Activated CD4-positive, alpha-beta T cell treated with anti-CD3 and anti-CD28 coated beads for 36 hours (primary cell): ENCODE measurements at regions not wholly inside any gene's neighbourhood (a gene's known extent, or its start where the extent isn't known, plus 50 kb on each side); places are given as distances from the start of the nearest gene placed in this dataset.

Experiments used
- ATAC-seq: fragments of 200-7000 bp; cut with Tn5 transposase; one replicate; pipeline ENCODE4 v1.10.0; 2021; ENCODE audit warnings: mild to moderate bottlenecking, moderate library complexity
- CTCF ChIA-PET: fragments of 350-600 bp; sonication (Branson Sonifier 250); formaldehyde crosslinking; loops from one replicate; lab custom pipeline; 2021; ENCODE audit warnings: antibody characterized with exemption; lab: Charles Lee
- POLR2A ChIA-PET: fragments of 350-600 bp; sonication (Branson Sonifier 250); formaldehyde crosslinking; loops from one replicate; lab custom pipeline; 2021; ENCODE audit warnings: antibody characterized with exemption, inconsistent platforms; lab: Charles Lee
- DNase-seq: peaks from one replicate; pipeline ENCODE4 v3.0.0-alpha.2; 2020
- H3K27ac Mint-ChIP-seq: one replicate; pipeline ENCODE4 v1.8.0; 2021; ENCODE audit warnings: mixed read lengths
- H3K27me3 Mint-ChIP-seq: one replicate; pipeline ENCODE4 v1.8.0; 2021; ENCODE audit warnings: mixed read lengths
- H3K36me3 Mint-ChIP-seq: one replicate; pipeline ENCODE4 v1.8.0; 2021; ENCODE audit warnings: low read depth, mixed read lengths
- H3K4me1 Mint-ChIP-seq: one replicate; pipeline ENCODE4 v1.8.0; 2021; ENCODE audit warnings: mixed read lengths
- H3K4me3 Mint-ChIP-seq: one replicate; pipeline ENCODE4 v1.8.0; 2021; ENCODE audit warnings: mild to moderate bottlenecking, moderate library complexity, mixed read lengths
- H3K9me3 Mint-ChIP-seq: one replicate; pipeline ENCODE4 v1.8.0; 2021; ENCODE audit warnings: low read depth, mixed read lengths
- intact Hi-C, 2 experiments: fragments of 100-400 bp; cut with DNase I in 1 of 2; cut with micrococcal nuclease in 1 of 2; formaldehyde crosslinking; loops; one replicate each; pipeline versions ENCODE4 v1.14.2 to v1.15.1; 2022 to 2024; cut with DNase I, micrococcal nuclease

DNA sequence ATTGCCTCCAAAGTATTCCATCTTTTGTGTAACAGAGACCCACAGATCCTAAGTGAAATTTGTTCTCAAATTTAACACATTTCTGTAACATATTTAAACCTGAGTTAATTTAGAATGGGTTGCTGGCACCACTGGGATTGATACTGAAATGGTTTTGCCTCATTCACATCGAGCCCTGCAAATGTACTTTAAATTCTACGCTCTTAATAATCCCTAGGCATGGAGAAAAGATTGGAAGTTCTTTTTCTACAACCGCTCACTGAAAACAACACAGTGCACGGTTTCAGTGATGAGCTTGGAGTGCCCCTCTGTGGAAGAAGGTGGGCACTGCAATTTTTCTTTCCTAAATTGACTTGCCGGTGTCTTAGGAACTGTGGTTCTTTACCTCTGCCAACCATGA is 109.9 kb upstream of the ATP11B start:
- peak; percentile 77 for ATAC-seq
- H3K4me1 Mint-ChIP-seq: peaks cover 9% of the 10 kb centered on the region
- intact Hi-C loops: loop anchor here (1.0 to 10.0 kb wide), 11 partner anchors 189 to 1473 kb away; no protein-coding TSS in a partner anchor
- H3K36me3 Mint-ChIP-seq: no peaks in the 10 kb centered on the region
- no peaks in the 10 kb centered on the region for H3K9me3 Mint-ChIP-seq
- no peak overlapping the region for H3K27ac Mint-ChIP-seq
- peak overlapping the region; percentile 52 for H3K4me3 Mint-ChIP-seq
- ChIA-PET CTCF (interaction anchor here (0.7 to 2.3 kb wide), 25 partner anchors 8 to 1357 kb away, joined by 3 to 13 read pairs (median 4); no protein-coding TSS in a partner anchor), POLR2A (no interaction called here)
- DNase-seq: peak; percentile 72
- H3K27me3 Mint-ChIP-seq: peaks cover 39% of the 10 kb centered on the region

- DNase-seq: no peak
- peak overlapping the region; percentile 52 for H3K4me3 Mint-ChIP-seq
- no peaks in the 10 kb centered on the region for H3K36me3 Mint-ChIP-seq
- H3K4me1 Mint-ChIP-seq: peaks cover 7% of the 10 kb centered on the region
- no peak for ATAC-seq
- no peak overlapping the region for H3K27ac Mint-ChIP-seq
- H3K9me3 Mint-ChIP-seq: no peaks in the 10 kb centered on the region
- H3K27me3 Mint-ChIP-seq: peaks cover 39% of the 10 kb centered on the region
- ChIA-PET POLR2A (no interaction called here), CTCF (interaction anchor here (0.6 to 2.3 kb wide), 25 partner anchors 9 to 1703 kb away, joined by 3 to 13 read pairs (median 4); no protein-coding TSS in a partner anchor)
- intact Hi-C loops: loop anchor here (1.0 to 10.0 kb wide), 11 partner anchors 189 to 1473 kb away; no protein-coding TSS in a partner anchor
Measured at GRCh38 chr3:182683858-182684257, 109.4 kb upstream of the ATP11B start.

DNA sequence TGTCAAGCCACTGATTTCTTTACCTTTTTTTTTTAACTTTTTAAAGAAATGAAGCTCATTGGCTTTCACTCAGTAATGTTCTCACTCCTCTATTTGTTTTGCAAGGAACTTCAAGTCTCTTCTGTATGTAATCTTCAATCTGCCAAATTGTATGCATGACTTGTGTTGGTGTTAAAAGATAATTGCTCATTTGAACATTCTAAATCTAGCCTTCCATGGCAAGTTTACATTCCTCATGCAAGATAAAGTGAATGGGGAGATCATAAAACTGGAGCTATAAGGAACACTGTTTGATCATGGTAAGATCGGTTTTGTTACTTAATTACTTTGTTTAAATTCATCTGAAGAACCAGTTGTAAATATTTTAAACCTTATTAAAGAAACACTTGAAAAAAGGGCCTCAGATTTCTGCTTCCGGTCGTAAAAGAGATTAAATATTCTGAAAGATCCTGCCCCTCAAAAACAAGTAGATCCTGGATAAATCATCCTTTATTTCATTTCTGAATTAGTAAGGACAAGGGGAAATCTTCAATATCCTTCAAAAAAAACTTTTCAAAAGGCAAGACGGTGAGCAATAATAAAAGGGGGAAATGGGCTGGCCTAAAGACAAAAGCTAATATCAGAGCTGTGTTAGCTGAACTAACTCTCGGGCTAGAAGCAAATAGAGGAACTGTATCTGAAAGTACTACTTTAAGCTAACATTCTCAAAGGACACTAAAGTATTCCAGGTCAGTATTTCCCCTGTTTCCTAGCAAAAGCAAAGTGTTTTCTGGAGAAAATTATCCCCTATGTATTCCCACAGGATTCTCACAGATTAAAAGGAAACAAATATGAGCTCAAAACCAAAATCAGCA is 107.0 kb upstream of the ATP11B start:
- ChIA-PET POLR2A (interaction anchor here (0.6 kb wide), 1 partner anchor 135 kb away, joined by 3 read pairs; no protein-coding TSS in a partner anchor), CTCF (interaction anchor here (0.6 to 1.5 kb wide), 7 partner anchors 9 to 980 kb away, joined by 3 read pairs; no protein-coding TSS in a partner anchor)
- Mint-ChIP-seq H3K4me3 (no peak overlapping the region), H3K27ac (no peak overlapping the region), H3K4me1 (peaks cover 7% of the 10 kb centered on the region), H3K27me3 (peaks cover 39% of the 10 kb centered on the region), H3K9me3 (no peaks in the 10 kb centered on the region), H3K36me3 (no peaks in the 10 kb centered on the region)
- no peak for ATAC-seq
- DNase-seq: no peak
- intact Hi-C loops: loop anchor here (10.0 kb wide), 5 partner anchors 191 to 1471 kb away; no protein-coding TSS in a partner anchor

- CTCF ChIA-PET: interaction anchor here (0.9 kb wide), 1 partner anchor 22 kb away, joined by 4 read pairs; no protein-coding TSS in a partner anchor
- Mint-ChIP-seq H3K4me3 (no peak overlapping the region), H3K36me3 (no peaks in the 10 kb centered on the region), H3K27ac (no peak overlapping the region), H3K4me1 (no peaks in the 10 kb centered on the region), H3K27me3 (peaks cover 21% of the 10 kb centered on the region), H3K9me3 (no peaks in the 10 kb centered on the region)
- no peak for DNase-seq
- intact Hi-C loops: no loop called here
- ATAC-seq: no peak
- POLR2A ChIA-PET: no interaction called here
Measured at GRCh38 chr3:182690172-182690571, 103.1 kb upstream of the ATP11B start.

DNA sequence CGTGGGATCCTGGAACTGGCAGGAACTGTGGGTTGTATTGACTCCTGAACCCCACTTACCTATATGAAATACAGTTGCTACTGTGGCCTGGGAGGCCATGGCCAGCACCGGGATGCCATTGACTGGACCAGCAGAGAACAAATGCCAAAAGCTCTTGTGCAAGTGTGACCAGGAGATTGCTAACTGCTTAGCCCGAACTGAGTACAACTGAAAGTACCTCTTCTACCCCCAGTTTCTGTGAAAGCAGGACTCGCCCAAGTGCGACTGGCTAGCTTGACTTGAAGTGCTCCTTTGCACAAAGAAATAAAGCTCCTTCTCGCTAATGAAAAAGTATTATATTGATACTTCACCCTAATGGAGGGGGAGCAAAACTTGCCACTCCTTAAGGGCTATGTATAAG is 101.3 kb upstream of the ATP11B start:
- no peak overlapping the region for H3K27ac Mint-ChIP-seq
- no peak for ATAC-seq
- no peak for DNase-seq
- H3K4me1 Mint-ChIP-seq: no peaks in the 10 kb centered on the region
- POLR2A ChIA-PET: no interaction called here
- H3K27me3 Mint-ChIP-seq: peaks cover 5% of the 10 kb centered on the region
- CTCF ChIA-PET: interaction anchor here (0.6 to 1.0 kb wide), 3 partner anchors 9 to 53 kb away, joined by 3 read pairs; no protein-coding TSS in a partner anchor
- intact Hi-C loops: no loop called here
- no peaks in the 10 kb centered on the region for H3K9me3 Mint-ChIP-seq
- H3K4me3 Mint-ChIP-seq: no peak overlapping the region
- no peaks in the 10 kb centered on the region for H3K36me3 Mint-ChIP-seq

DNA sequence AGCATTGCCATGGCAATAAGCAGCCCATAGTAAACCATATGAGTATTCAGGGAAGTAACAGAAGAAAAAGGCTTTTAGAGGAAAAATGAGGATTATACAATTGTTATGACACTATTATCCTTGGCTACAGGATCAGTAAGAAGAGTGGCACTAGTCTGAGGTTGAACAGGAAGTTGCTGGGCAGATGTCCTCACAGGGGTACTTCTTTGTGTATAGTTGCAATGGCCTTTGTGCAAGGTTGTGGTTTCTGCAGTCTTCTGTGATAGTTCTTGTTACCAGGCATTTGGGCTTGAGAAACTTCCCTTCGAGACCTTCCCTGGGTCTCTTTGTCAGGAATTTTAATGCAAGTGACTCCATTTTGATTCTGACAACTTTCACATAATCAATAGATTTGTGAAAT is 100.6 kb upstream of the ATP11B start:
- ATAC-seq: no peak
- Mint-ChIP-seq H3K4me1 (no peaks in the 10 kb centered on the region), H3K9me3 (no peaks in the 10 kb centered on the region), H3K4me3 (no peak overlapping the region), H3K27ac (no peak overlapping the region), H3K36me3 (no peaks in the 10 kb centered on the region), H3K27me3 (peaks cover 2% of the 10 kb centered on the region)
- intact Hi-C loops: no loop called here
- ChIA-PET CTCF (no interaction called here), POLR2A (no interaction called here)
- no peak for DNase-seq

DNA sequence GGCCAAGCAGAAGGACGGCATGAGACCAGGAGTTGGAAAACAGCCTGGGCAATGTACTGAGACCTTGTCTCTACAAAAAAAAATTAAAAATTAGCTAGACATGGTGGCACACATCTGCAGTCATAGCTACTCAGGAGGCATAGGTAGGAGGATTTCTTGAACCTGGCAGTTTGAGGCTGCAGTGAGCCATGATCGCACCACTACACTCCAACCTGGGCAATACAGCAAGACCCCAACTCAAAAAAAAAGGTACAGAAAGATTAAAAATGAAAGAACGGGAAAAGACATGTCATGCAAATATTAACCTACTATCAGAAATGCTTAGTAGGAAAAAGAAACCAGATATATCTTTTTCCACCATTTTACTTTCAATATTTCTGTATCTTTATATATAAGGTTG is 99.6 kb upstream of the ATP11B start:
- CTCF ChIA-PET: interaction anchor here (1.0 kb wide), 1 partner anchor 11 kb away, joined by 3 read pairs; no protein-coding TSS in a partner anchor
- intact Hi-C loops: no loop called here
- no peaks in the 10 kb centered on the region for H3K9me3 Mint-ChIP-seq
- no peaks in the 10 kb centered on the region for H3K27me3 Mint-ChIP-seq
- no peaks in the 10 kb centered on the region for H3K36me3 Mint-ChIP-seq
- DNase-seq (no peak), ATAC-seq (no peak)
- H3K27ac Mint-ChIP-seq: no peak overlapping the region
- H3K4me3 Mint-ChIP-seq: no peak overlapping the region
- no peaks in the 10 kb centered on the region for H3K4me1 Mint-ChIP-seq
- POLR2A ChIA-PET: no interaction called here

GRCh38 chr3:182696916-182697315 is 96.4 kb upstream of the ATP11B start:
- ChIA-PET POLR2A (no interaction called here), CTCF (interaction anchor here (1.3 kb wide), 2 partner anchors 13 to 14 kb away, joined by 4 to 5 read pairs; no protein-coding TSS in a partner anchor)
- DNase-seq (no peak), ATAC-seq (no peak)
- H3K4me1 Mint-ChIP-seq: no peaks in the 10 kb centered on the region
- no peak overlapping the region for H3K27ac Mint-ChIP-seq
- intact Hi-C loops: no loop called here
- no peak overlapping the region for H3K4me3 Mint-ChIP-seq
- no peaks in the 10 kb centered on the region for H3K9me3 Mint-ChIP-seq
- no peaks in the 10 kb centered on the region for H3K36me3 Mint-ChIP-seq
- H3K27me3 Mint-ChIP-seq: no peaks in the 10 kb centered on the region

- DNase-seq (no peak), ATAC-seq (no peak)
- Mint-ChIP-seq H3K27ac (no peak overlapping the region), H3K4me1 (no peaks in the 10 kb centered on the region), H3K36me3 (no peaks in the 10 kb centered on the region), H3K27me3 (no peaks in the 10 kb centered on the region), H3K4me3 (no peak overlapping the region), H3K9me3 (no peaks in the 10 kb centered on the region)
- intact Hi-C loops: no loop called here
- ChIA-PET POLR2A (no interaction called here), CTCF (interaction anchor here (0.7 to 1.3 kb wide), 3 partner anchors 11 to 15 kb away, joined by 3 to 5 read pairs (median 4); no protein-coding TSS in a partner anchor)
Measured at GRCh38 chr3:182697345-182697919, 95.9 kb upstream of the ATP11B start.

DNA sequence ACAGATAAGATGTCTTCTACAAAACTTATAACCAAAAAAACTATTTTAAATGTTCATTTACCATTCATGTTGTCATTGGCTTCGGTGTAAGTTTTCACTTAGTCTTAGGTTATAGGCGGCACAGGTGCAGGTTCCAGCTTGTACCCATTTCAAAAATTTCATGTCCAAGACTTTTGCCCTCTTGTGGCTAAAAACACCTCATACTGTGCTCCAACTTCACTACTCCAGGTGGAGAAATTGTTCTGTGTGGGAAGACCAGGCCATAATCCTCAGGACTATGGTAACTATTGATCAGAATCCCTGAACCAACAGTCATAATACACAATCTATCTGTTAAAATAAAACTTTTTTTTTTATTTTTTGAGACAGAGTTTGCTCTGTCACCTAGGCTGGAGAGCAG is 95.2 kb upstream of the ATP11B start:
- ChIA-PET CTCF (interaction anchor here (0.7 kb wide), 1 partner anchor 11 kb away, joined by 3 read pairs; no protein-coding TSS in a partner anchor), POLR2A (interaction anchor here (1.0 kb wide), 1 partner anchor 97 kb away, joined by 6 read pairs; no protein-coding TSS in a partner anchor)
- Mint-ChIP-seq H3K27me3 (no peaks in the 10 kb centered on the region), H3K27ac (no peak overlapping the region), H3K4me1 (no peaks in the 10 kb centered on the region), H3K9me3 (no peaks in the 10 kb centered on the region), H3K36me3 (no peaks in the 10 kb centered on the region), H3K4me3 (no peak overlapping the region)
- intact Hi-C loops: no loop called here
- DNase-seq: no peak
- no peak for ATAC-seq

GRCh38 chr3:182699550-182700170 is 93.6 kb upstream of the ATP11B start:
- Mint-ChIP-seq H3K9me3 (no peaks in the 10 kb centered on the region), H3K4me1 (no peaks in the 10 kb centered on the region), H3K4me3 (no peak overlapping the region), H3K27me3 (peaks cover 2% of the 10 kb centered on the region), H3K27ac (no peak overlapping the region), H3K36me3 (no peaks in the 10 kb centered on the region)
- ChIA-PET CTCF (interaction anchor here (0.6 to 0.9 kb wide), 2 partner anchors 13 to 151 kb away, joined by 3 read pairs; no protein-coding TSS in a partner anchor), POLR2A (no interaction called here)
- ATAC-seq (no peak), DNase-seq (no peak)
- intact Hi-C loops: no loop called here
